Type B pancreatic cell (in vitro differentiated cells): ENCODE measurements at regions not wholly inside any gene's neighbourhood (a gene's known extent, or its start where the extent isn't known, plus 50 kb on each side); places are given as distances from the start of the nearest gene placed in this dataset.

ENCODE experiments used
- DNase-seq: peaks from one replicate; pipeline ENCODE4 v3.0.0; 2021; ENCODE audit warnings: mixed read lengths; ENCODE audit not compliant: unreplicated experiment; ENCODE audit errors: extremely low spot score
- H3K27ac Mint-ChIP-seq: 2 replicates; pipeline ENCODE4 v1.8.0; 2021; ENCODE audit warnings: mild to moderate bottlenecking, mixed read lengths
- H3K27me3 Mint-ChIP-seq: 2 replicates; pipeline ENCODE4 v1.8.0; 2021; ENCODE audit warnings: mixed read lengths
- H3K36me3 Mint-ChIP-seq: 2 replicates; pipeline ENCODE4 v1.8.0; 2021; ENCODE audit warnings: mixed read lengths
- H3K4me1 Mint-ChIP-seq: one replicate; pipeline ENCODE4 v1.8.0; 2021; ENCODE audit warnings: mixed read lengths; ENCODE audit not compliant: unreplicated experiment
- H3K4me3 Mint-ChIP-seq: 2 replicates; pipeline ENCODE4 v1.8.0; 2021; ENCODE audit warnings: mild to moderate bottlenecking, mixed read lengths
- H3K9me3 Mint-ChIP-seq: 2 replicates; pipeline ENCODE4 v1.8.0; 2021; ENCODE audit warnings: mixed read lengths
- TF ChIP-seq, protein P1 (sequence below): fragments of 200-600 bp; sonication (generic); conservative IDR thresholded peaks from 2 replicates; pipeline ENCODE4 v1.5.0; 2021; ENCODE audit warnings: antibody characterized with exemption, mild to moderate bottlenecking

DNA sequence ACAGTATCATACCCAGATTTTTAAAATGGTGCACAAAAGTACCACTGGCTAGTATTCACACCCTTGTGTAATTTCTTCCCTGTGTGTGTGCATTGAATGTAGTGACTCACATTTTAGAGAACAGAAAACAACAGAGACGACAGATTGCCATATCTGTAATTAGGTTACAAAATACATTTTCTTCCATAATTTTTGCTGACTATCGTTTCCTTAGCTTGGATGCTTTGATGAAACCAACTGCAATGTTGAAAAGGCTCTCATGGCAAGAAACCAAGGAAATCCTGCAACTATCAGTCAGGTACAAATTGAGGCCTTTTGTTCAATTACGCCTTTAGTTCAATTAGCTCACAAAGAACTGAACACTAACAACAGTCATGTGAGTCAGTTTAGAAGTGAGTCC, 484.4 kb downstream of the ZNF804A start:
- Mint-ChIP-seq H3K36me3 (no peaks in the 10 kb centered on the region), H3K4me3 (no peak overlapping the region), H3K27me3 (no peaks in the 10 kb centered on the region), H3K9me3 (no peaks in the 10 kb centered on the region), H3K4me1 (no peaks in the 10 kb centered on the region), H3K27ac (no peak overlapping the region)
- TF ChIP-seq, protein P1, sequence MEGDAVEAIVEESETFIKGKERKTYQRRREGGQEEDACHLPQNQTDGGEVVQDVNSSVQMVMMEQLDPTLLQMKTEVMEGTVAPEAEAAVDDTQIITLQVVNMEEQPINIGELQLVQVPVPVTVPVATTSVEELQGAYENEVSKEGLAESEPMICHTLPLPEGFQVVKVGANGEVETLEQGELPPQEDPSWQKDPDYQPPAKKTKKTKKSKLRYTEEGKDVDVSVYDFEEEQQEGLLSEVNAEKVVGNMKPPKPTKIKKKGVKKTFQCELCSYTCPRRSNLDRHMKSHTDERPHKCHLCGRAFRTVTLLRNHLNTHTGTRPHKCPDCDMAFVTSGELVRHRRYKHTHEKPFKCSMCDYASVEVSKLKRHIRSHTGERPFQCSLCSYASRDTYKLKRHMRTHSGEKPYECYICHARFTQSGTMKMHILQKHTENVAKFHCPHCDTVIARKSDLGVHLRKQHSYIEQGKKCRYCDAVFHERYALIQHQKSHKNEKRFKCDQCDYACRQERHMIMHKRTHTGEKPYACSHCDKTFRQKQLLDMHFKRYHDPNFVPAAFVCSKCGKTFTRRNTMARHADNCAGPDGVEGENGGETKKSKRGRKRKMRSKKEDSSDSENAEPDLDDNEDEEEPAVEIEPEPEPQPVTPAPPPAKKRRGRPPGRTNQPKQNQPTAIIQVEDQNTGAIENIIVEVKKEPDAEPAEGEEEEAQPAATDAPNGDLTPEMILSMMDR: no peak
- DNase-seq: no peak

GRCh38 chr2:185108588-185108987, 510.3 kb downstream of the ZNF804A start:
- no peaks in the 10 kb centered on the region for H3K9me3 Mint-ChIP-seq
- H3K27me3 Mint-ChIP-seq: no peaks in the 10 kb centered on the region
- DNase-seq: no peak
- no peak overlapping the region for H3K27ac Mint-ChIP-seq
- H3K4me1 Mint-ChIP-seq: no peaks in the 10 kb centered on the region
- H3K36me3 Mint-ChIP-seq: no peaks in the 10 kb centered on the region
- TF ChIP-seq, protein P1: no peak
- no peak overlapping the region for H3K4me3 Mint-ChIP-seq

DNA sequence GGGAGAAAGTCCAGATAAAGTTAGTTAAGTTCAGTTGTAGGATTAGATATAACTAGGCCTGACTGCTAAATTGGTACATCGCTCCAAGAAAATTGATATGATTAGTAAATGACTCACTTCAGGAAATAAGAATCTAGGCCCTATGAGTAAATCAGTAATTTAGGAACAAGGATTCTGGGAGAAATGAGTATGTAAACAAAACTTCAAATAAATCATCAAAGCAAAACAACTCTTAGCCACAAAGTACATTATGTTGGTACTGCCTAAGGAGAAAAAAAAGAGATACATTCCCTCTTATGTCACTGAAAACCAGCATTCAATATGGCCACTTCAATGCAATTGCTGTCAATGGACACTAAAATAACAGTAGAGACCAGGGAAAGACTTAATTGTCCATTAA, 529.1 kb downstream of the ZNF804A start:
- no peak overlapping the region for H3K27ac Mint-ChIP-seq
- H3K4me3 Mint-ChIP-seq: no peak overlapping the region
- no peaks in the 10 kb centered on the region for H3K9me3 Mint-ChIP-seq
- TF ChIP-seq, protein P1: no peak
- no peak for DNase-seq
- H3K27me3 Mint-ChIP-seq: no peaks in the 10 kb centered on the region
- H3K36me3 Mint-ChIP-seq: no peaks in the 10 kb centered on the region
- H3K4me1 Mint-ChIP-seq: no peaks in the 10 kb centered on the region

DNA sequence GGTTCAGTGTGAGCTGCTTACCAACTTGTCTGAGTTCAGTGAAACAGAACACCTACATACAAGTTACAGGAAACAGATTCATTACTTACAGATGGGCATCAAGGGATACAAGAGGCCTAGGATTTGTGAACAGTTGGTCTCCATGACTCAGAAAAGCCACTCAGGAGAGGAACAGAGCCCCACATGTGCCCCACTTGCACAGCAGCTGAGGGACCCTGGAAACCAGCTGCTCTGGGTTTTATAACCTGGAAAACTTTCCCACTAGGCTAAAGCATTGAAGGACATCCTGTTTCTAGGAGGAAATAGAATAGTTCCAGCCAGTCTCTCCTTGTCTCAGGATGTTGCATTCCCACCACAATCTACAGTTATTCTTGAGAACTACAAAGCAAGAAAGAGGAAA, 530.0 kb downstream of the ZNF804A start:
- H3K9me3 Mint-ChIP-seq: no peaks in the 10 kb centered on the region
- DNase-seq: no peak
- TF ChIP-seq, protein P1: no peak
- H3K27me3 Mint-ChIP-seq: no peaks in the 10 kb centered on the region
- H3K27ac Mint-ChIP-seq: no peak overlapping the region
- no peaks in the 10 kb centered on the region for H3K4me1 Mint-ChIP-seq
- H3K4me3 Mint-ChIP-seq: no peak overlapping the region
- H3K36me3 Mint-ChIP-seq: no peaks in the 10 kb centered on the region

GRCh38 chr2:185128996-185129395, 530.7 kb downstream of the ZNF804A start:
- H3K27me3 Mint-ChIP-seq: no peaks in the 10 kb centered on the region
- H3K4me1 Mint-ChIP-seq: no peaks in the 10 kb centered on the region
- no peak for DNase-seq
- no peak overlapping the region for H3K27ac Mint-ChIP-seq
- TF ChIP-seq, protein P1: no peak
- H3K36me3 Mint-ChIP-seq: no peaks in the 10 kb centered on the region
- no peak overlapping the region for H3K4me3 Mint-ChIP-seq
- H3K9me3 Mint-ChIP-seq: no peaks in the 10 kb centered on the region

GRCh38 chr2:185130685-185131084, 532.4 kb downstream of the ZNF804A start:
- H3K4me1 Mint-ChIP-seq: no peaks in the 10 kb centered on the region
- no peaks in the 10 kb centered on the region for H3K27me3 Mint-ChIP-seq
- TF ChIP-seq, protein P1: no peak
- DNase-seq: no peak
- H3K36me3 Mint-ChIP-seq: no peaks in the 10 kb centered on the region
- H3K9me3 Mint-ChIP-seq: no peaks in the 10 kb centered on the region
- no peak overlapping the region for H3K27ac Mint-ChIP-seq
- no peak overlapping the region for H3K4me3 Mint-ChIP-seq
